ENCODE measurements at regions not wholly inside any gene's neighbourhood (a gene's known extent, or its start where the extent isn't known, plus 50 kb on each side); places are given as distances from the start of the nearest gene placed in this dataset.

DNA sequence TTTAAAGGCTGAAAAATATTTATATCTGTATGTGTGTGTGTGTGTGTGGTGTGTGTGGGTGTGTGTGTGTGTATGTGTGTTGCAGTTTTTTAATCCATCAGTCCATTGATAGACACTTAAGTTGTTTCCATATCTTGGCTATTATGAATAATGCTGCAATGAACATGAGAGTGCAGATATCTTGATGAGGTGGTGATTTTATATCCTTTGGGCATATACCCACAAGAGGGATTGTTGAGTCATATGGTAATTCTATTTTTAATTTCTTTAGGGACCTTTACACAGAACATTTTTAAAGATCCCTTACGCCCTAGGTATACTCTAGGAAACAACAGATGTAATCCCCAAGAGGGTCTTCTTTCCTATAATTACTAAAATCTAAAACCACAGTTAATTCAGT is 154.5 kb upstream of the CLEC14A start:
- Histone ChIP-seq H4K20me1 (ENCODE audit: insufficient read depth, low read length) (no peaks in the 10 kb centered on the region), H3K79me2 (ENCODE audit: insufficient read depth, low read length) (no peaks in the 10 kb centered on the region), H3K4me3 (replicated peaks in 1 of 3; ENCODE audit: low read depth in 2 of 3, low read length in 3 of 3) (no peak overlapping the region), H3K27ac (ENCODE audit: low read depth in 1 of 2, low read length in 2 of 2) (no peak overlapping the region), H3K36me3 (replicated peaks in 1 of 2; ENCODE audit: control insufficient read depth in 1 of 2, insufficient read depth in 2 of 2, low read length in 2 of 2) (no peaks in the 10 kb centered on the region), H3K9ac (ENCODE audit: insufficient read depth, low read length, poor library complexity, severe bottlenecking) (no peak overlapping the region), H2AFZ (ENCODE audit: insufficient read depth, low read depth, low read length, poor library complexity, severe bottlenecking) (no peak overlapping the region), H3K9me3 (replicated peaks in 1 of 2; ENCODE audit: control insufficient read depth in 1 of 2, insufficient read depth in 1 of 2, low read length in 2 of 2) (peaks cover 9 to 12% of the 10 kb centered on the region in 2 donors), H3K27me3 (ENCODE audit: control insufficient read depth in 2 of 2, insufficient read depth in 2 of 2, low read length in 2 of 2) (no peaks in the 10 kb centered on the region), H3K4me1 (ENCODE audit: control insufficient read depth in 1 of 2, insufficient read depth in 2 of 2, low read length in 2 of 2) (no peaks in the 10 kb centered on the region), H3K4me2 (replicated peaks; ENCODE audit: extremely low read depth, low read length, poor library complexity, severe bottlenecking) (no peak overlapping the region)
- no peaks in the 10 kb centered on the region for H3K36me3 Mint-ChIP-seq
- intact Hi-C loops (cut with micrococcal nuclease): no loop called here
- DNase-seq: no peak
- peaks cover 0 to 1% (median 0%) of the 10 kb centered on the region in 3 donors for H3K27me3 Mint-ChIP-seq (ENCODE audit: low read depth in 3 of 3)
- H3K4me1 Mint-ChIP-seq: no peaks in the 10 kb centered on the region
- WGBS (ENCODE audit: insufficient coverage): no CpG with 5 or more reads among the region's 1 CpG
- peaks cover 0 to 15% (median 7%) of the 10 kb centered on the region in 7 donors for H3K9me3 Mint-ChIP-seq
- no peak overlapping the region for H3K4me3 Mint-ChIP-seq
- no peak overlapping the region for H3K27ac Mint-ChIP-seq
- TF ChIP-seq, protein P1, sequence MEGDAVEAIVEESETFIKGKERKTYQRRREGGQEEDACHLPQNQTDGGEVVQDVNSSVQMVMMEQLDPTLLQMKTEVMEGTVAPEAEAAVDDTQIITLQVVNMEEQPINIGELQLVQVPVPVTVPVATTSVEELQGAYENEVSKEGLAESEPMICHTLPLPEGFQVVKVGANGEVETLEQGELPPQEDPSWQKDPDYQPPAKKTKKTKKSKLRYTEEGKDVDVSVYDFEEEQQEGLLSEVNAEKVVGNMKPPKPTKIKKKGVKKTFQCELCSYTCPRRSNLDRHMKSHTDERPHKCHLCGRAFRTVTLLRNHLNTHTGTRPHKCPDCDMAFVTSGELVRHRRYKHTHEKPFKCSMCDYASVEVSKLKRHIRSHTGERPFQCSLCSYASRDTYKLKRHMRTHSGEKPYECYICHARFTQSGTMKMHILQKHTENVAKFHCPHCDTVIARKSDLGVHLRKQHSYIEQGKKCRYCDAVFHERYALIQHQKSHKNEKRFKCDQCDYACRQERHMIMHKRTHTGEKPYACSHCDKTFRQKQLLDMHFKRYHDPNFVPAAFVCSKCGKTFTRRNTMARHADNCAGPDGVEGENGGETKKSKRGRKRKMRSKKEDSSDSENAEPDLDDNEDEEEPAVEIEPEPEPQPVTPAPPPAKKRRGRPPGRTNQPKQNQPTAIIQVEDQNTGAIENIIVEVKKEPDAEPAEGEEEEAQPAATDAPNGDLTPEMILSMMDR (IDR thresholded peaks at IDR 0.05): no peak

DNA sequence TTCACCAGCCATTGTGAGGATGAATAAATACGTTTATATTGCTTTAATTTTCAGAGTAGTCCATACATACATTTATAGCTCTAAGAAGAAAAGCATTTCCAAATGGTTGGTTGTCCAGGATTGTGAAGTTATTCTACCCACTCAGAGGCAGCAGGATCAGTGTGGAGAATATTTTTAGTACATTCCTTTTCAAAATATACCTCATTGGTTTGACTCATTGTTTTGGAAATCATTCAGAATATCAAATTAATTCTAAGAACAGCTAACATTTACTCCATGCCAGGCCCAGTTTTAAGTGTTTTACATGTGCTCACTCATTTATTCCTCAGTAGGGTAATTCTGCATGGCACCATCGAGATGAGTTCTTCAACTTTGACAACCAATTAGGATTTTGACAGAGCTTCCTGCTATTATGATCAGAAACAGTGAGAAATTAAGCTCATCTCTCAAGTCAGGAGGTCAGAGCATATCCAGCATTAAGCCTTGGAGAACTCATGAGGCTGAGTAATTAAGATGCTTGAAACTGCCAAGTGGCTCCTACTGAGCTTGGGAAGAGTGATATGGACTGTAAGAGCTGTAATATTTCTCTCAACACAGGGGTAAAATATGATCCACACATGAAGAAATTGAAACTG is 153.3 kb upstream of the CLEC14A start:
- intact Hi-C loops (cut with micrococcal nuclease): no loop called here
- peaks cover 0 to 11% (median 5%) of the 10 kb centered on the region in 7 donors for H3K9me3 Mint-ChIP-seq
- Histone ChIP-seq H3K27ac (ENCODE audit: low read depth in 1 of 2, low read length in 2 of 2) (no peak overlapping the region), H3K4me2 (replicated peaks; ENCODE audit: extremely low read depth, low read length, poor library complexity, severe bottlenecking) (no peak overlapping the region), H3K79me2 (ENCODE audit: insufficient read depth, low read length) (no peaks in the 10 kb centered on the region), H4K20me1 (ENCODE audit: insufficient read depth, low read length) (no peaks in the 10 kb centered on the region), H3K27me3 (ENCODE audit: control insufficient read depth in 2 of 2, insufficient read depth in 2 of 2, low read length in 2 of 2) (no peaks in the 10 kb centered on the region), H2AFZ (ENCODE audit: insufficient read depth, low read depth, low read length, poor library complexity, severe bottlenecking) (no peak overlapping the region), H3K4me1 (ENCODE audit: control insufficient read depth in 1 of 2, insufficient read depth in 2 of 2, low read length in 2 of 2) (no peaks in the 10 kb centered on the region), H3K9me3 (replicated peaks in 1 of 2; ENCODE audit: control insufficient read depth in 1 of 2, insufficient read depth in 1 of 2, low read length in 2 of 2) (peaks cover 9 to 12% of the 10 kb centered on the region in 2 donors), H3K4me3 (replicated peaks in 1 of 3; ENCODE audit: low read depth in 2 of 3, low read length in 3 of 3) (no peak overlapping the region), H3K36me3 (replicated peaks in 1 of 2; ENCODE audit: control insufficient read depth in 1 of 2, insufficient read depth in 2 of 2, low read length in 2 of 2) (no peaks in the 10 kb centered on the region), H3K9ac (ENCODE audit: insufficient read depth, low read length, poor library complexity, severe bottlenecking) (no peak overlapping the region)
- no peak for DNase-seq
- H3K27me3 Mint-ChIP-seq (ENCODE audit: low read depth in 3 of 3): peaks cover 0 to 1% (median 0%) of the 10 kb centered on the region in 3 donors
- no peaks in the 10 kb centered on the region for H3K4me1 Mint-ChIP-seq
- no peak overlapping the region for H3K27ac Mint-ChIP-seq
- TF ChIP-seq, protein P1 (IDR thresholded peaks at IDR 0.05): no peak
- no peaks in the 10 kb centered on the region for H3K36me3 Mint-ChIP-seq
- H3K4me3 Mint-ChIP-seq: no peak overlapping the region
- WGBS (ENCODE audit: insufficient coverage): 86% methylated on average over 1 of the region's 2 CpGs
